Left ventricle myocardium inferior (tissue), 1 donor: ENCODE measurements at regions not wholly inside any gene's neighbourhood (a gene's known extent, or its start where the extent isn't known, plus 50 kb on each side); places are given as distances from the start of the nearest gene placed in this dataset.

Source experiments
- DNase-seq: peaks from one replicate; pipeline ENCODE4 v3.0.0-alpha.2; 2020
- H3K27ac ChIP-seq: fragments of 200-600 bp; replicated peaks from 2 replicates; pipeline ENCODE4 v1.8.0; 2021
- H3K27me3 ChIP-seq: fragments of 200-600 bp; 2 replicates; pipeline ENCODE4 v1.8.0; 2021; ENCODE audit warnings: low read depth
- H3K36me3 ChIP-seq: fragments of 200-600 bp; 2 replicates; pipeline ENCODE4 v1.8.0; 2021
- H3K4me1 ChIP-seq: fragments of 200-600 bp; 2 replicates; pipeline ENCODE4 v1.8.0; 2021
- H3K4me3 ChIP-seq: fragments of 200-600 bp; 2 replicates; pipeline ENCODE4 v1.8.0; 2021; ENCODE audit warnings: mild to moderate bottlenecking, moderate library complexity
- H3K9me3 ChIP-seq: fragments of 200-600 bp; replicated peaks from 2 replicates; pipeline ENCODE4 v1.8.0; 2021
- intact Hi-C: fragments of 100-400 bp; cut with micrococcal nuclease; formaldehyde crosslinking; loops from one replicate; pipeline ENCODE4 v1.11.0; 2022
- TF ChIP-seq, protein P1 (sequence below): fragments of 200-600 bp; IDR thresholded peaks from 2 replicates; pipeline ENCODE4 v1.8.0; 2021; ENCODE audit warnings: antibody characterized with exemption, mild to moderate bottlenecking, borderline replicate concordance
- donor health status: DM: no; HTN: yes; CAD: no; lungs with severe emphysema.

GRCh38 chr6:170185175-170185978, 105.5 kb downstream of the DLL1 start:
- H3K27me3 ChIP-seq, result peaks cover 6% of the 10 kb centered on the region
- no peaks in the 10 kb centered on the region for H3K9me3 ChIP-seq
- TF ChIP-seq, protein P1, sequence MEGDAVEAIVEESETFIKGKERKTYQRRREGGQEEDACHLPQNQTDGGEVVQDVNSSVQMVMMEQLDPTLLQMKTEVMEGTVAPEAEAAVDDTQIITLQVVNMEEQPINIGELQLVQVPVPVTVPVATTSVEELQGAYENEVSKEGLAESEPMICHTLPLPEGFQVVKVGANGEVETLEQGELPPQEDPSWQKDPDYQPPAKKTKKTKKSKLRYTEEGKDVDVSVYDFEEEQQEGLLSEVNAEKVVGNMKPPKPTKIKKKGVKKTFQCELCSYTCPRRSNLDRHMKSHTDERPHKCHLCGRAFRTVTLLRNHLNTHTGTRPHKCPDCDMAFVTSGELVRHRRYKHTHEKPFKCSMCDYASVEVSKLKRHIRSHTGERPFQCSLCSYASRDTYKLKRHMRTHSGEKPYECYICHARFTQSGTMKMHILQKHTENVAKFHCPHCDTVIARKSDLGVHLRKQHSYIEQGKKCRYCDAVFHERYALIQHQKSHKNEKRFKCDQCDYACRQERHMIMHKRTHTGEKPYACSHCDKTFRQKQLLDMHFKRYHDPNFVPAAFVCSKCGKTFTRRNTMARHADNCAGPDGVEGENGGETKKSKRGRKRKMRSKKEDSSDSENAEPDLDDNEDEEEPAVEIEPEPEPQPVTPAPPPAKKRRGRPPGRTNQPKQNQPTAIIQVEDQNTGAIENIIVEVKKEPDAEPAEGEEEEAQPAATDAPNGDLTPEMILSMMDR, result no peak
- no peak overlapping the region for H3K4me3 ChIP-seq
- H3K27ac ChIP-seq, result no peak overlapping the region
- DNase-seq, result no peak
- peaks cover 9% of the 10 kb centered on the region for H3K4me1 ChIP-seq
- intact Hi-C loops, result no loop called here
- H3K36me3 ChIP-seq, result no peaks in the 10 kb centered on the region

GRCh38 chr6:170184316-170184715, 106.6 kb downstream of the DLL1 start:
- no peaks in the 10 kb centered on the region for H3K36me3 ChIP-seq
- DNase-seq, result no peak
- H3K4me3 ChIP-seq, result no peak overlapping the region
- intact Hi-C loops, result no loop called here
- H3K27me3 ChIP-seq, result peaks cover 6% of the 10 kb centered on the region
- H3K4me1 ChIP-seq, result peaks cover 9% of the 10 kb centered on the region
- TF ChIP-seq, protein P1, result no peak
- H3K9me3 ChIP-seq, result no peaks in the 10 kb centered on the region
- H3K27ac ChIP-seq, result no peak overlapping the region

DNA sequence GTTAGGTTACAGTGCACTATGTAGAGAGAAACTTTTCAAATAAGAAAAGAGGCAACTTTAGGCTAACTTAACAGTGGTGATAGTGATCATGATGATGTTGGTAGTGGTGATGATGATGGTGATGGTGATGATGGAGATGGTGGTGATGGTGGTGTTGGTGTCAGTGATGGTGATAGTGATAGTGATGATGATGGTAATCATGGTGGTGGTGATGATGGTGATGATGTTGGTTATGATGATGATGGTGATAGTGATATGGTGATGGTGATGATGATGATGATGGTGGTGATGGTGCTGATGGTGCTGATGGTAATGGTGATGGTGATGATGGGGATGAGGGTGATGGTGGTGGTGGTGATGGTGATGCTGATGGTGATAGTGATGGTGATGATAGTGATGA, 107.4 kb downstream of the DLL1 start:
- H3K9me3 ChIP-seq, result no peaks in the 10 kb centered on the region
- peaks cover 14% of the 10 kb centered on the region for H3K4me1 ChIP-seq
- no peak overlapping the region for H3K4me3 ChIP-seq
- DNase-seq, result no peak
- TF ChIP-seq, protein P1, result no peak
- intact Hi-C loops, result no loop called here
- peaks cover 6% of the 10 kb centered on the region for H3K27me3 ChIP-seq
- no peak overlapping the region for H3K27ac ChIP-seq
- H3K36me3 ChIP-seq, result no peaks in the 10 kb centered on the region

DNA sequence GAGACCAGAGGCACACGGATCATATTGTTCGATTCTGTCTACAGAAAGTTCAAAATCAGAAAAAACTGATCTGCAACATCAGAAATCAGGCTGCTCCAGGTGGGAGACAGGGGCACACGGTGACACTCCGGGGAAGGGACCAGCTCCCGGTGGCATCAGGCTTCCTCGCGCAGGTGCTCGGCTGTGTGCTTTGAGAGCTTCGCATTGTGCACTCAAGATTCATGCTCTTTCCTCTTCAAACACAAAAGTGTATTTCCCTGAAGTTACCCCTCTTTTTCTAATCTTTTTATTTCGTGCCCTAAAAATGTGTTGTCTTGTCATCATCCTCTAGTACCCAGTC, 108.1 kb downstream of the DLL1 start:
- intact Hi-C loops, result no loop called here
- H3K36me3 ChIP-seq, result no peaks in the 10 kb centered on the region
- no peak overlapping the region for H3K27ac ChIP-seq
- peaks cover 6% of the 10 kb centered on the region for H3K27me3 ChIP-seq
- TF ChIP-seq, protein P1, result no peak
- no peak for DNase-seq
- H3K4me3 ChIP-seq, result no peak overlapping the region
- H3K4me1 ChIP-seq, result peaks cover 15% of the 10 kb centered on the region
- no peaks in the 10 kb centered on the region for H3K9me3 ChIP-seq

DNA sequence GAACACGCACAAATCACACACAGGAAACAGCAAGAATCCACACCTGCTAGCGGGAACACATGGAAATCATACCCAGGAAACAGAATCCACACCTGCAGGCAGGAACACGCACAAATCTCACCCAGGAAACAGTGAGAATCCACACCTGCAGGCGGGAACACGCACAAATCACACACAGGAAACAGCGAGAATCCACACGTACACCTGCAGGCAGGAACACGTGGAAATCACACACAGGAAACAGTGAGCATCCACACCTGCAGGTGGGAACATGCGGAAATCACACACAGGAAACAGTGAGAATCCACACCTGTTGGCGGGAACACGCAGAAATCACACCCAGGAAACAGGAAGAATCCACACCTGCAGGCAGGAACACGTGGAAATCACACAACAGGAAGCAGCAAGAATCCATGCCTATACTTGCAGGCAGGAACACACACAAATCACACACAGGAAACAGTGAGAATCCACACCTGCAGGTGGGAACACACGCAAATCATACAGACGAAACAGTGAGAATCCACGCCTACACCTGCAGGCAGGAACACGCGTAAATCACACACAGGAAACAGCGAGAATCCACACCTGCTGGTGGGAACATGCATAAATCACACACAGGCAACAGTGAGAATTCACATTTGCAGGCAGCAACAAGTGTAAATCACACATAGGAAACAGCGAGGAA, 108.6 kb downstream of the DLL1 start:
- peaks cover 15% of the 10 kb centered on the region for H3K4me1 ChIP-seq
- H3K4me3 ChIP-seq, result no peak overlapping the region
- DNase-seq, result no peak
- TF ChIP-seq, protein P1, result no peak
- H3K36me3 ChIP-seq, result no peaks in the 10 kb centered on the region
- H3K9me3 ChIP-seq, result no peaks in the 10 kb centered on the region
- intact Hi-C loops, result no loop called here
- no peak overlapping the region for H3K27ac ChIP-seq
- H3K27me3 ChIP-seq, result peaks cover 6% of the 10 kb centered on the region
